ENCODE measurements at regions not wholly inside any gene's neighbourhood (a gene's known extent, or its start where the extent isn't known, plus 50 kb on each side); places are given as distances from the start of the nearest gene placed in this dataset.

GRCh38 chr20:19858466-19859371 is 100.7 kb downstream of the RIN2 start:
- TF ChIP-seq CTCF (IDR thresholded peaks at IDR 0.05) (no peak), POLR2A (IDR thresholded peaks at IDR 0.05) (no peak)

All from heart left ventricle (tissue), 13 donors.